Erythroblast (primary cell): ENCODE measurements at regions not wholly inside any gene's neighbourhood (a gene's known extent, or its start where the extent isn't known, plus 50 kb on each side); places are given as distances from the start of the nearest gene placed in this dataset.
"Not testable (repeated sequence)": the region's sequence is repeated elsewhere in the genome, so short reads cannot be mapped to it uniquely, and the experiment has no call there.

Experiments used
- DNase-seq, 2 experiments: peaks; one replicate each; lab custom pipeline; 2025; lab: John Stamatoyannopoulos, UW
- GATA1 ChIP-seq: IDR thresholded peaks from 2 replicates; pipeline ENCODE4 v1.6.1; 2011; ENCODE audit warnings: low read depth, mild to moderate bottlenecking, control low read depth, low read length, moderate library complexity
- POLR2A ChIP-seq: IDR thresholded peaks from 2 replicates; pipeline ENCODE4 v1.6.1; 2011; ENCODE audit warnings: mild to moderate bottlenecking, low read length

- DNase-seq: no peak
- TF ChIP-seq GATA1 (no peak), POLR2A (no peak)
These were observed 151.3 kb upstream of the SLC13A1 start for GRCh38 chr7:123351027-123351426.

GRCh38 chr7:123348690-123349089 is 148.9 kb upstream of the SLC13A1 start:
- no peak for DNase-seq
- TF ChIP-seq POLR2A: no peak
- TF ChIP-seq GATA1: no peak

- TF ChIP-seq GATA1 (no peak), POLR2A (no peak)
- DNase-seq: no peak
These were observed 147.0 kb upstream of the SLC13A1 start for GRCh38 chr7:123346766-123347165.

- TF ChIP-seq GATA1: no peak
- no peak for TF ChIP-seq POLR2A
- no peak for DNase-seq
These were observed 143.8 kb upstream of the SLC13A1 start for GRCh38 chr7:123343611-123344010.

- DNase-seq: no peak
- TF ChIP-seq GATA1 (no peak), POLR2A (no peak)
These were observed 141.3 kb upstream of the SLC13A1 start for GRCh38 chr7:123341102-123341501.

GRCh38 chr7:123338688-123339087 is 138.9 kb upstream of the SLC13A1 start:
- no peak for DNase-seq
- no peak for TF ChIP-seq GATA1

GRCh38 chr7:123329988-123330643 is 130.3 kb upstream of the SLC13A1 start:
- DNase-seq: no peak
- no peak for TF ChIP-seq POLR2A
- no peak for TF ChIP-seq GATA1

GRCh38 chr7:123327661-123328060 is 127.9 kb upstream of the SLC13A1 start:
- no peak for DNase-seq
- TF ChIP-seq POLR2A (no peak), GATA1 (no peak)

GRCh38 chr7:123324283-123324682 is 124.5 kb upstream of the SLC13A1 start:
- DNase-seq: no peak
- TF ChIP-seq GATA1: no peak
- no peak for TF ChIP-seq POLR2A

- no peak for TF ChIP-seq POLR2A
- no peak for TF ChIP-seq GATA1
- DNase-seq: no peak
These were observed 123.9 kb upstream of the SLC13A1 start for GRCh38 chr7:123323689-123324088.

GRCh38 chr7:123321578-123321977 is 121.8 kb upstream of the SLC13A1 start:
- not testable (repeated sequence) for DNase-seq

GRCh38 chr7:123319911-123320310 is 120.1 kb upstream of the SLC13A1 start:
- DNase-seq: no peak
- TF ChIP-seq GATA1: no peak
- TF ChIP-seq POLR2A: no peak

GRCh38 chr7:123314886-123315285 is 115.1 kb upstream of the SLC13A1 start:
- TF ChIP-seq GATA1 (no peak), POLR2A (no peak)
- no peak for DNase-seq

GRCh38 chr7:123308254-123308951 is 108.6 kb upstream of the SLC13A1 start:
- TF ChIP-seq POLR2A: no peak
- no peak for TF ChIP-seq GATA1
- DNase-seq: no peak

GRCh38 chr7:123305840-123306375 is 106.1 kb upstream of the SLC13A1 start:
- TF ChIP-seq GATA1: no peak
- no peak for DNase-seq

GRCh38 chr7:123303926-123304325 is 104.2 kb upstream of the SLC13A1 start:
- TF ChIP-seq POLR2A (no peak), GATA1 (no peak)
- DNase-seq: no peak
